NCI-H2171 treated with DMSO at 0.1 percent for 48 hours (cell line): ENCODE measurements at regions not wholly inside any gene's neighbourhood (a gene's known extent, or its start where the extent isn't known, plus 50 kb on each side); places are given as distances from the start of the nearest gene placed in this dataset.
A peak's percentile ranks its signal among the peaks of the same experiment; 100 is the strongest.
"Not testable (repeated sequence)": the region's sequence is repeated elsewhere in the genome, so short reads cannot be mapped to it uniquely, and the experiment has no call there.

Source experiments
- DNase-seq: peaks from one replicate; lab custom pipeline; 2025; lab: John Stamatoyannopoulos, UW

- no peak for DNase-seq
Measured at GRCh38 chr2:122011493-122012270, 256.2 kb downstream of the TSN start.

GRCh38 chr2:122018736-122019135, 263.3 kb downstream of the TSN start:
- no peak for DNase-seq

GRCh38 chr2:122019724-122020123, 264.3 kb downstream of the TSN start:
- DNase-seq = no peak

GRCh38 chr2:122020377-122020776, 264.9 kb downstream of the TSN start:
- no peak for DNase-seq

GRCh38 chr2:122021941-122022340, 266.5 kb downstream of the TSN start:
- no peak for DNase-seq

GRCh38 chr2:122022531-122022930, 267.1 kb downstream of the TSN start:
- no peak for DNase-seq

GRCh38 chr2:122023059-122023864, 267.8 kb downstream of the TSN start:
- peak; percentile 7 for DNase-seq

- DNase-seq = no peak
Measured at GRCh38 chr2:122027510-122028217, 272.2 kb downstream of the TSN start.

GRCh38 chr2:122028371-122029100, 273.1 kb downstream of the TSN start:
- DNase-seq = no peak

- DNase-seq = no peak
Measured at GRCh38 chr2:122029456-122029855, 274.0 kb downstream of the TSN start.

- DNase-seq = no peak
Measured at GRCh38 chr2:122029945-122030344, 274.5 kb downstream of the TSN start.

GRCh38 chr2:122031544-122032263, 276.3 kb downstream of the TSN start:
- DNase-seq = no peak

GRCh38 chr2:122032264-122032645, 276.8 kb downstream of the TSN start:
- DNase-seq = no peak

GRCh38 chr2:122033778-122034177, 278.3 kb downstream of the TSN start:
- DNase-seq = no peak

GRCh38 chr2:122034344-122034743, 278.9 kb downstream of the TSN start:
- no peak for DNase-seq

- no peak for DNase-seq
Measured at GRCh38 chr2:122034777-122035176, 279.3 kb downstream of the TSN start.

- not testable (repeated sequence) for DNase-seq
Measured at GRCh38 chr2:122038816-122039215, 283.4 kb downstream of the TSN start.

GRCh38 chr2:122041455-122041854, 286.0 kb downstream of the TSN start:
- no peak for DNase-seq

- DNase-seq = not testable (repeated sequence)
Measured at GRCh38 chr2:122051659-122052058, 296.2 kb downstream of the TSN start.

- no peak for DNase-seq
Measured at GRCh38 chr2:122055521-122055931, 300.1 kb downstream of the TSN start.

GRCh38 chr2:122056853-122057252, 301.4 kb downstream of the TSN start:
- no peak for DNase-seq
